ENCODE measurements at regions not wholly inside any gene's neighbourhood (a gene's known extent, or its start where the extent isn't known, plus 50 kb on each side); places are given as distances from the start of the nearest gene placed in this dataset.
"Not testable (repeated sequence)": the region's sequence is repeated elsewhere in the genome, so short reads cannot be mapped to it uniquely, and the experiment has no call there.

DNA sequence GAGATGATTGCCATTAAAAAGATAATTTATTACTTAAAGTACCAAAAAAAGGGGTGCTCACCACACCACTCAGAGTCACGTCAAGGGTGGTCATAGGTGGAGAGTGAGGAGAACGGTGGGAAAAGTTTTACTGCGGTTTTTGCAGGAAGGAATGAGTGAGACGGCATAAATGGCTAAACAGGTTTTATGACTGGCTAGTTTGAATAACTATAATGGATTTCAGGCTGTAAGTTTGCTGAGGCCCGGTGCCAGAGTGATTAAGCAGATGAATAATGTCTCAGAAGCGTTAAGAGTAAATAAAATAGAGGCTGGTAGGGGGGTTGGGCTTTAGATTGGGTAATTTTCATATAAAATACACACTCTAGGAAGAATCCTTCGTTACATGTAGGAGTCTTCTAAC, 1337.8 kb downstream of the AMY1C start:
- DNase-seq (ENCODE audit: low read depth), result no peak
- H3K4me3 ChIP-seq (replicated peaks; ENCODE audit: low read depth, low read length), result no peak overlapping the region
- TF ChIP-seq, protein P1, sequence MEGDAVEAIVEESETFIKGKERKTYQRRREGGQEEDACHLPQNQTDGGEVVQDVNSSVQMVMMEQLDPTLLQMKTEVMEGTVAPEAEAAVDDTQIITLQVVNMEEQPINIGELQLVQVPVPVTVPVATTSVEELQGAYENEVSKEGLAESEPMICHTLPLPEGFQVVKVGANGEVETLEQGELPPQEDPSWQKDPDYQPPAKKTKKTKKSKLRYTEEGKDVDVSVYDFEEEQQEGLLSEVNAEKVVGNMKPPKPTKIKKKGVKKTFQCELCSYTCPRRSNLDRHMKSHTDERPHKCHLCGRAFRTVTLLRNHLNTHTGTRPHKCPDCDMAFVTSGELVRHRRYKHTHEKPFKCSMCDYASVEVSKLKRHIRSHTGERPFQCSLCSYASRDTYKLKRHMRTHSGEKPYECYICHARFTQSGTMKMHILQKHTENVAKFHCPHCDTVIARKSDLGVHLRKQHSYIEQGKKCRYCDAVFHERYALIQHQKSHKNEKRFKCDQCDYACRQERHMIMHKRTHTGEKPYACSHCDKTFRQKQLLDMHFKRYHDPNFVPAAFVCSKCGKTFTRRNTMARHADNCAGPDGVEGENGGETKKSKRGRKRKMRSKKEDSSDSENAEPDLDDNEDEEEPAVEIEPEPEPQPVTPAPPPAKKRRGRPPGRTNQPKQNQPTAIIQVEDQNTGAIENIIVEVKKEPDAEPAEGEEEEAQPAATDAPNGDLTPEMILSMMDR (IDR thresholded peaks at IDR 0.05; ENCODE audit: low read length, missing control alignments), result no peak

- no peak for DNase-seq (ENCODE audit: low read depth)
- TF ChIP-seq, protein P1 (IDR thresholded peaks at IDR 0.05; ENCODE audit: low read length, missing control alignments), result no peak
- no peak overlapping the region for H3K4me3 ChIP-seq (replicated peaks; ENCODE audit: low read depth, low read length)
Measured at GRCh38 chr1:105088166-105088565, 1338.5 kb downstream of the AMY1C start.

DNA sequence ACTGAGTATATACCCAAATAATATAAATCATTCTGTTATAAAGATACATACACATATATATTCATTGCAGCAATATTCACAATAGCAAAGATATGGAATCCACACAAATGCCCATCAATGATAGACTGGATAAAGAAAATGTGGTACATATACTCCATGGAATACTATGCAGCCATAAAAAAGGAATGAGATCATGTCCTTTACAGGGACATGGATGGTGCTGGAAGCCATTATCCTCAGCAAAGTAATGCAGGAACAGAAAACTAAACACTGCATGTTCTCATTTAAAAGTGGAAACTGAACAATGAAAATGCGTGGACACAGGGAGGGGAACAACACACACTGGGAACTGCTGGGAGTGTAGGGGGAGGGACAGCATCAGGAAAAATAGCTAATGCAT, 1344.2 kb downstream of the AMY1C start:
- not testable (repeated sequence) for DNase-seq (ENCODE audit: low read depth); H3K4me3 ChIP-seq (replicated peaks; ENCODE audit: low read depth, low read length)

- TF ChIP-seq, protein P1 (IDR thresholded peaks at IDR 0.05; ENCODE audit: low read length, missing control alignments), result no peak
- no peak for DNase-seq (ENCODE audit: low read depth)
Measured at GRCh38 chr1:105100102-105100501, 1350.4 kb downstream of the AMY1C start.

DNA sequence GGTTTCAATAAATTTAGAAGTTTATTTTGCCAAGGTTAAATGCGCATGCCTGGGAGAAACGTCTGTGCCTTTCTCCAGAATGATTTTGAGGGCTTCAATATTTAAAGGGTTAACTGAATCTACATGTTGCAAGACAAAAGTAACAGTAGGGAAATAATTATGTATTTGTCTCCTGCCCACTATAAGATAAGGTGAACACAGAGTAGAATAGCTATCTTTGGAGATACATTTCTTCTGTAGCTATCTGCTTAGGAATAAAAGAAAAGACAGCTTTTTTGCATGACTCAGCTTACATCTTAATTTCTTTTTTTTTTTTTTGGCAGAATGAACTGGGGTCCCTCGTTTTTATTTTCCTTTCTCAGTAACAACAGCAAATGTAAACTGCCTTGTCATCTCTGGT, 1351.6 kb downstream of the AMY1C start:
- no peak for DNase-seq (ENCODE audit: low read depth)
- TF ChIP-seq, protein P1 (IDR thresholded peaks at IDR 0.05; ENCODE audit: low read length, missing control alignments), result no peak
- H3K4me3 ChIP-seq (replicated peaks; ENCODE audit: low read depth, low read length), result no peak overlapping the region

More at GRCh38 chr1:105100102-105100501, 1350.4 kb downstream of the AMY1C start:
- H3K4me3 ChIP-seq (replicated peaks; ENCODE audit: low read depth, low read length), result no peak overlapping the region

GRCh38 chr1:105102371-105102770, 1352.7 kb downstream of the AMY1C start:
- TF ChIP-seq, protein P1 (IDR thresholded peaks at IDR 0.05; ENCODE audit: low read length, missing control alignments), result no peak
- no peak for DNase-seq (ENCODE audit: low read depth)
- no peak overlapping the region for H3K4me3 ChIP-seq (replicated peaks; ENCODE audit: low read depth, low read length)

DNA sequence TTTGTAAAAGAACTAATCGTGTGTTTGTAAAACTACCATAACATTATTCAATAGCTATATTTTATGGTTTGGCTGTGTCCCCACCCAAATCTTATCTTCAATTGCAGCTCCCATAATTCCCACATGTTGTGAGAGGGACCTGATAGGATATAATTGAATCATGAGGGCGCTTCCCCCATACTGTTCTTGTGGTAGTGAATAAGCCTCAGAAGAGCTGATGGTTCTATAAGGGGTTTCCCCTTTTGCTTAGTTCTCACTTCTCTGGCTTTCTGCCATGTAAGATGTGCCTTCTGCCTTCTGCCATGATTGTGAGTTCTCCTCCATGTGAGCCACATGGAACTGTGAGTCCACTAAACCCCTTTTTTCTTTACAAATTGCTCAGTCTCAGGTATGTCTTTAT, 1372.3 kb downstream of the AMY1C start:
- TF ChIP-seq, protein P1 (IDR thresholded peaks at IDR 0.05; ENCODE audit: low read length, missing control alignments), result no peak
- DNase-seq (ENCODE audit: low read depth), result no peak
- H3K4me3 ChIP-seq (replicated peaks; ENCODE audit: low read depth, low read length), result no peak overlapping the region
